HepG2 (cell line): ENCODE measurements at regions not wholly inside any gene's neighbourhood (a gene's known extent, or its start where the extent isn't known, plus 50 kb on each side); places are given as distances from the start of the nearest gene placed in this dataset.

Experiments
- ATAC-seq: fragments of 200-7000 bp; cut with Tn5 transposase; 3 replicates; pipeline ENCODE4 v1.9.1; 2020; ENCODE audit warnings: mild to moderate bottlenecking, moderate library complexity
- BruUV-seq: library from RNA; stranded (reverse); fragments of 400-500 nt; replicated peaks from 2 replicates; lab custom pipeline; 2021; lab: Mats Ljungman, UMichigan
- CTCF ChIA-PET: fragments of 300-600 bp; formaldehyde crosslinking; extraction: SDS; loops from one replicate; lab custom pipeline; 2021; ENCODE audit warnings: low total read pairs, inconsistent platforms, low intra/inter-chr PET ratio; lab: Yijun Ruan, JAX
- POLR2A ChIA-PET: fragments of 350-600 bp; sonication (Branson Sonifier 250); formaldehyde crosslinking; loops from one replicate; lab custom pipeline; 2020; ENCODE audit warnings: antibody characterized with exemption, inconsistent platforms; lab: Yijun Ruan, JAX
- DNase-seq: peaks from one replicate; pipeline ENCODE4 v3.0.0-alpha.2; 2015; ENCODE audit warnings: low spot score
- FAIRE-seq: peaks from 3 replicates; lab custom pipeline; 2011; peaks lifted over from hg19 to GRCh38; lab: Jason Lieb, UNC
- H2AFZ ChIP-seq: one replicate; pipeline ENCODE4 v1.6.1; 2011; ENCODE audit warnings: low read length, inconsistent platforms
- H3K27ac ChIP-seq: fragments of 300-600 bp; 3 replicates; pipeline ENCODE4 v1.8.0; 2011; ENCODE audit warnings: mixed run types, mild to moderate bottlenecking, mixed read lengths, low read length, inconsistent platforms; ENCODE audit not compliant: insufficient read depth; ENCODE audit errors: extremely low read length
- H3K27me3 ChIP-seq, 2 experiments: fragments of 200-600 bp in 1 of 2; 2 replicates in 1 of 2; 3 replicates in 1 of 2; pipeline versions ENCODE4 v1.6.0 to v1.8.0; 2011; ENCODE audit warnings: low read length in 2 of 2, mild to moderate bottlenecking in 2 of 2, moderate library complexity in 2 of 2, inconsistent platforms in 1 of 2; ENCODE audit not compliant: insufficient read depth in 2 of 2, control insufficient read depth in 1 of 2
- H3K36me3 ChIP-seq, 2 experiments: fragments of 200-600 bp in 1 of 2; replicated peaks in 1 of 2; 2 replicates in 1 of 2; 3 replicates in 1 of 2; pipeline versions ENCODE4 v1.5.1 to v1.8.0; 2011; ENCODE audit warnings: low read length in 2 of 2, inconsistent platforms in 1 of 2; ENCODE audit not compliant: insufficient read depth in 2 of 2, control insufficient read depth in 1 of 2
- H3K4me1 ChIP-seq: 2 replicates; pipeline ENCODE4 v1.5.1; 2012; ENCODE audit warnings: low read length, inconsistent platforms; ENCODE audit not compliant: insufficient read depth
- H3K4me2 ChIP-seq: 2 replicates; pipeline ENCODE4 v1.6.0; 2011; ENCODE audit warnings: low read depth, low read length, inconsistent platforms
- H3K4me3 ChIP-seq, 3 experiments: fragments of 200-600 bp in 1 of 3; sonication (generic), shearing (Covaris generic) in 1 of 3; replicated peaks in 1 of 3; 2 replicates each; pipeline ENCODE4 v1.5.1; 2011 to 2016; ENCODE audit warnings: low read length in 3 of 3, inconsistent platforms in 2 of 3, low read depth in 2 of 3, mild to moderate bottlenecking in 2 of 3, control low read depth in 1 of 3, mixed read lengths in 1 of 3; ENCODE audit not compliant: insufficient read depth in 1 of 3
- H3K79me2 ChIP-seq: one replicate; pipeline ENCODE4 v1.6.1; 2011; ENCODE audit warnings: low read length, inconsistent platforms; ENCODE audit not compliant: insufficient read depth
- H3K9ac ChIP-seq: 2 replicates; pipeline ENCODE4 v1.6.0; 2011; ENCODE audit warnings: mild to moderate bottlenecking, low read depth, low read length, inconsistent platforms; ENCODE audit not compliant: insufficient read depth
- H3K9me3 ChIP-seq: 2 replicates; pipeline ENCODE4 v1.5.1; 2012; ENCODE audit warnings: mild to moderate bottlenecking, low read length
- H4K20me1 ChIP-seq: 2 replicates; pipeline ENCODE4 v1.6.0; 2011; ENCODE audit warnings: inconsistent platforms, mild to moderate bottlenecking, low read length, moderate library complexity; ENCODE audit not compliant: insufficient read depth
- GATAD2A ChIP-seq: IDR thresholded peaks from 2 replicates; pipeline ENCODE4 v1.6.1; 2016
- HMGXB3 ChIP-seq: sonication (generic); formaldehyde crosslinking; IDR thresholded peaks from 2 replicates; pipeline ENCODE4 v1.4.0; 2020; ENCODE audit warnings: missing genetic modification reagents, borderline replicate concordance
- HOXD1 ChIP-seq: sonication (generic); formaldehyde crosslinking; IDR thresholded peaks from 2 replicates; pipeline ENCODE4 v1.5.0; 2020; ENCODE audit warnings: missing genetic modification reagents
- RERE ChIP-seq: IDR thresholded peaks from 2 replicates; pipeline ENCODE4 v1.6.1; 2016; ENCODE audit warnings: low read depth, missing genetic modification reagents, missing compliant biosample characterization
- SIX4 ChIP-seq: sonication (generic); formaldehyde crosslinking; IDR thresholded peaks from 2 replicates; pipeline ENCODE4 v1.4.0; 2020; ENCODE audit warnings: missing genetic modification reagents
- TCF12 ChIP-seq, 2 experiments: fragments of 450-650 bp in 1 of 2; sonication (generic) in 1 of 2; formaldehyde crosslinking in 1 of 2; IDR thresholded peaks; 2 replicates each; pipeline versions ENCODE4 v1.6.1 to v1.8.0; 2017 to 2022; ENCODE audit warnings: antibody characterized with exemption in 1 of 2, mild to moderate bottlenecking in 1 of 2, missing genetic modification reagents in 1 of 2, moderate library complexity in 1 of 2
- ZNF232 ChIP-seq: sonication (generic); formaldehyde crosslinking; IDR thresholded peaks from 2 replicates; pipeline ENCODE4 v1.4.0; 2020; ENCODE audit warnings: missing genetic modification reagents, borderline replicate concordance
- ZNF329 ChIP-seq: sonication (generic); formaldehyde crosslinking; IDR thresholded peaks from 2 replicates; pipeline ENCODE4 v1.9.0; 2021; ENCODE audit warnings: low read depth, mild to moderate bottlenecking, missing genetic modification reagents
- WGBS: methylation state at CpG from one replicate; pipeline ENCODE4 v1.1.6; 2017; ENCODE audit warnings: low lambda C conversion rate; 5-methylcytosine and 5-hydroxymethylcytosine counted together
- in situ Hi-C: cut with HindIII; loops from 2 replicates; pipeline ENCODE4 v1.10.0; 2017; ENCODE audit warnings: low pct_unique_long_range_greater_than_20kb; ENCODE audit not compliant: extremely low pct_ligation_motif_present
- intact Hi-C: fragments of 100-400 bp; cut with micrococcal nuclease; formaldehyde crosslinking; loops from one replicate; pipeline ENCODE4 v1.10.0; 2022; ENCODE audit not compliant: unreplicated experiment

- no peaks in the 10 kb centered on the region for H3K36me3 ChIP-seq
- FAIRE-seq (no peak), DNase-seq (no peak), ATAC-seq (no peak)
- H3K9me3 ChIP-seq, result peaks cover 20% of the 10 kb centered on the region
- ChIA-PET POLR2A (no interaction called here), CTCF (no interaction called here)
- H4K20me1 ChIP-seq, result no peaks in the 10 kb centered on the region
- in situ Hi-C loops (no loop called here), intact Hi-C loops (no loop called here)
- no peak overlapping the region for H2AFZ ChIP-seq
- H3K9ac ChIP-seq, result no peak overlapping the region
- H3K4me1 ChIP-seq, result no peaks in the 10 kb centered on the region
- no peaks in the 10 kb centered on the region for H3K79me2 ChIP-seq
- no peaks in the 10 kb centered on the region for H3K27me3 ChIP-seq
- no TSS peak for BruUV-seq
- WGBS, result 51% methylated on average over 2 of the region's 2 CpGs
- no peak overlapping the region for H3K4me2 ChIP-seq
- no peak overlapping the region for H3K27ac ChIP-seq
- no peak overlapping the region for H3K4me3 ChIP-seq
- TF ChIP-seq SIX4 (CRISPR knock-in tag), result no peak
Measured at GRCh38 chr7:19333706-19334105, 188.5 kb upstream of the FERD3L start.

GRCh38 chr7:19327018-19327417 lies 181.8 kb upstream of the FERD3L start:
- TF ChIP-seq RERE (CRISPR knock-in tag) (no peak), ZNF232 (no peak), TCF12 (IDR thresholded peaks at IDR 0.05) (no peak), TCF12 (CRISPR knock-in tag; IDR thresholded peaks at IDR 0.05) (no peak), ZNF329 (CRISPR knock-in tag) (no peak), GATAD2A (CRISPR knock-in tag) (no peak), HMGXB3 (CRISPR knock-in tag) (no peak), HOXD1 (CRISPR knock-in tag) (no peak)
- TF ChIP-seq, all 625 proteins: peak for 0
- H3K27me3 ChIP-seq, result no peaks in the 10 kb centered on the region
- ATAC-seq (no peak), DNase-seq (no peak), FAIRE-seq (no peak)
- intact Hi-C loops, result no loop called here
- H3K9me3 ChIP-seq, result peaks cover 36% of the 10 kb centered on the region
- no peaks in the 10 kb centered on the region for H3K36me3 ChIP-seq
- in situ Hi-C loops, result no loop called here
- H3K9ac ChIP-seq, result no peak overlapping the region
- H3K4me3 ChIP-seq, result no peak overlapping the region
- no peaks in the 10 kb centered on the region for H3K79me2 ChIP-seq
- ChIA-PET POLR2A (no interaction called here), CTCF (no interaction called here)
- BruUV-seq, result no TSS peak
- no peak overlapping the region for H3K27ac ChIP-seq
- H3K4me2 ChIP-seq, result no peak overlapping the region
- H2AFZ ChIP-seq, result no peak overlapping the region
- H4K20me1 ChIP-seq, result no peaks in the 10 kb centered on the region
- no peaks in the 10 kb centered on the region for H3K4me1 ChIP-seq
